Stimulated activated CD8-positive, alpha-beta memory T cell treated with anti-CD3 and anti-CD28 coated beads, Interleukin-12 subunit alpha, Interleukin-12 subunit beta, amount 100 ng/mL, for 1 hour (primary cell): ENCODE measurements at regions not wholly inside any gene's neighbourhood (a gene's known extent, or its start where the extent isn't known, plus 50 kb on each side); places are given as distances from the start of the nearest gene placed in this dataset.

Experiments used
- DNase-seq: peaks from one replicate; pipeline ENCODE4 v3.0.0-alpha.2; 2020; ENCODE audit warnings: low read depth

DNA sequence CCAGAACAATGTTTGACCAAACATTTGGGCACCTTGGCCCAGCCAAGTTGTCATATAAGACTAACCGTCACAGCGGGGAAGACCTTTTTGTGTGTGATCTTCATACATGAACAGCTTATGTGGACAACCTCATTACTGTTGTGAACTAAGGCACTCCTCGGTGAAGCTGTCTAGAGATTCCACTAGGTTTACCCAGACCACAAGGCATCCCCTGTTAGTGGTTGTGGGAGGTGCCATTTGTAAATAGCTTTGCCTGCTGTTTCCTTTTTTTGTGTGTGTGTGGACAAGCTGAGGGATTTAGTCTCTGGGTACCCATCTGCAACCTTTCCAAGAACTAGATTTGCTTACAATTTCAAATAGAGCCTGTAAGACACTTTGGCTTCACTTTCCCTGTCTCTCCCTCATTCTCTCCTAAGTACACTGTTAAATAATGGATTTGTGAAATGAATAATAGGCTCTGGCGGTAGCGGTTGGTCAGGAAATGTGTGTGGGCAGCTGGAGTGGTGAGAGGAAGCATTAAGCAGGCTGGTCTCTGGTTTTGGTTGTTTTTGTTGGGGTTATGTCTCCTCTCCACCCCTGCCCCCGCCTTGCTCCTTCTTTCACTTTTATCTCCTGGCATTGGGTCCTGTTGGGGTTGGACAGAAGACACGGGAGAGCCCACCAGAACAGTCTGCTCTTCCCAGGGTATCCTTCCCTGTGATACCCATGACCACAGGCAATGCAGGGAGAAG is 727.6 kb downstream of the VRK1 start:
- DNase-seq: no peak

DNA sequence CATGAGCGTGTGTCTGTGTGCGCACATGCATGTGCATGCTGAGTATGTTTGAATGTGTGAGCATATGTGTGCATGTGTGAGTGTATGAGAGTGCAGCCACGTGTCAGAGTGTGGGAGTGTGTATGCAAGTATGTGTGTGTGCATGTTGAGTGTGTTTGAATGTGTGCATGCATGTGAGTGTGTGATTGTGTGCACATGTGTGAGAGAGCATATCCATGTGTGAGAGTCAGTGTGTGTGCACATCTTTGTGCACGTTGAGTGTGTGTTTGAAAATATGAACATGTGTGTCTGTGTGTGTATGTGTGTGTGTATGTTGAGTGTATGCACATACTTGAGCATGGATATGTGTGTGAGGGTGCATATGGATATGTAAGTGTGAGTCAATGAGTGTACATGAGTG is 730.8 kb downstream of the VRK1 start:
- no peak for DNase-seq

DNA sequence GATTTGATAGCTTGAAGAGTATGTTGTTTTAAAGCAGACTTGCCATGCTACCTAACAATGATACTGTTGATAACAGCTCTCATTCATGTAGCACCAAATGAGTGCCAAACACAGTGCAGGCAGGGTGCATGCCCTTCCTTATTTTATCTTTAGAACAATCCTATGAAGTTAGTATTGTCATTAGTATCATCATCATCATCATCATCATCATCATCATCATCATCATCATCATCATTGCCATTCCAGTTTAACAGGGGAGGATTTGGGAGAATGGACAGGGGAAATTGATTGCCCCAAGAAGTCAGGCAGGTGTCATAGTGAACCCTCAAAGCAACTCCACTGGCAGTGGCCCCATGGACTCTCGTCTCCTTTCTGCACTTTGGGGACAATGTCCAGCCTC is 734.9 kb downstream of the VRK1 start:
- no peak for DNase-seq

DNA sequence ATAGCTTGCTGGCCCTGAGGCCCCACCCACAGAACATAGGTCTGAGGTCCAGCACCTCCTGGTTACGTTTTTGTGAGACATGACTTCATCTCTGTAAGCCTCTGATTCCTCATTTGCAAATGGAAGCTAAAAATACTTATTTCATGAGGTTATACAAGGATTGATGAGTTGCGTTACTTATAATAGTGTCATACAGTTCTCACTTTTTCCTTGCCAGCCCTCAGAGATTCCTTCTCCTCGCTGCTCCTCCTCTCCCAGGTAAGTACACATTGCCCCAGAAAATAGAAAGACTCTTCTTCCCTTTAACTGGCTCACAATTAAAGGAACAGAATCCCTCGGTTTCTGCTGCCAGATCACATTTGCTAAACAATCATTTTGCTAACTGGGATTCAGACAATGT is 739.2 kb downstream of the VRK1 start:
- DNase-seq: no peak

DNA sequence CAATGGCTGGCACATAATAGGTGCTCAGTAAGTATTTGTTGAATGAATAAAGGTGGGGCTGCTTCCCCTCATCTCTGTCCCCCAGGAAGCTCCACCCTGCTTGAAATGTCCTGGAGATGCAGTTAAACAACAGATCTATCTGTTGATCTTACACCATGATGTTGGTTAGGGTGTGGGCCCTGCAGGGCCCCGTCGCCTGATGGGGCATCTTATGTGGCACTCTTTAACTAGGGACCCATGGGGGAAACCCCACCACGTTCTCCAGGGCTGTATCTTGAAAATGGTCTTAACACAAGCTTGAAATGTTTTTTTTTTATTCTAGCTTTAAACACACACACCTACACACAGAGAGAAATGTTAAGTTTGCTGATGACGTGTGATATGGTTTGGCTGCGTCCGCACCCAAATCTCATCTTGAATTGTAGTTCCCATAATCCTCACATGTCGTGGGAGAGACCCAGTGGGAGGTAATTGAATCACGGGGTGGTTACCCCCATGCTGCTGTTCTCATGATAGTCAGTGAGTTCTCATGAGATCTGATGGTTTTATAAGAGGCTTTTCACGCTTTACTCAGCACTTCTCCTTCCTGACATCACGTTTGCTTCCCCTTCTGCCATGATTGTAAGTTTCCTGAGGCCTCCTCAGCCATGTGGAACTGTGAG is 741.7 kb downstream of the VRK1 start:
- DNase-seq: no peak

DNA sequence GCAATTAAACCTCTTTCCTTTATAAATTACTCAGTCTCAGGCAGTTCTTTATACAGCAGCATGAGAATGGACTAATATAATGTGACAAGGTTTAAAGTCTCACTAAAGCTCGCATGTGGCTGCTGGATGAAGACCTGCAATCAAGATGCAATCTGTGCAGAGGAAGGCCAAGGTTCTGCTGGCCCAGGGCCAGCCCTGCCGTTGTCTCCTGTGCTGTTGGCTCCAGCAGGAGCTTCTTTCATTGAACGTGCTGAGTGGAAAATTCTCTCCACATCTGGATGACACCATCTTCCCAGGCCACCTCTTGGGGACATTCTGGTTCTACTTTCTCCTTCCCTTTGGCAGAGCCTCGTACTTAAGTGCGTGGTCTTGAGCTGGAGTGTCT is 742.2 kb downstream of the VRK1 start:
- no peak for DNase-seq

DNA sequence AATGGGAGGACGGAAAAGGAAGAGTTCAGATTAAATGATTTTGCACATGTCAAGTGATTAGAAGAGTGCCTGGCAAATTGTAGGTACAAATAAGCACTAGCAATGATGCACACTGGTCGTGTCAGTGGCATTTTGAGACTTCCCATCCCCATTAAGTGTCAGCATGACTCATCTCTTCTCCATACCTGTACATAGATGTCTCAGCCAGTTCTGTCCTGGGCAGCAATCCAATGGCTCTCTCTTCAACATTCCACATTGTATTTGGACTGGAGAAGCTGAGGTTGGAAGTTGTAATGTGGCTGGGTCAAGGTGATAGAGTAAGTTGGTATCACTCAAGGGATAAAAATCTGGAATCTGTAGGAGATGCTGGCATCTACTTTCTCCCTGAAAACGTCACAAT is 742.7 kb downstream of the VRK1 start:
- no peak for DNase-seq

DNA sequence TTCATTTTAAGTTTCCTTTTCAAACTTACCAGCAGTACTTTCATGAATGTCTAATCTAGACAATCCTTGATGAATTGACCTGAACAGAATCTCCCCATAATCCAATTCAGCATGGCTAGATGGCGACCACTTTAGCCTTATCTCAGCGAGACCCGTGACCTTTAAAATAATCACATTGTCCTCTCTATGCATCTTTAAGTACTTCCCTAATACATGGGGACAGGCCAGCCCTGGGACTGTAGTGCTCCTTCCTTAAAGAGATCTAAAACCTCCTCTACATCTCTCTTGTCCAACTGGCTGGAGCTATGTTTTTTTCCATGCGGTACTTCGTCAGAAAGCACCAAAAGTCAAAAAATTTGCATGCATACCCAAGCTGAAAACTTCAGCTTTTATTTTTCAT is 746.0 kb downstream of the VRK1 start:
- no peak for DNase-seq

DNA sequence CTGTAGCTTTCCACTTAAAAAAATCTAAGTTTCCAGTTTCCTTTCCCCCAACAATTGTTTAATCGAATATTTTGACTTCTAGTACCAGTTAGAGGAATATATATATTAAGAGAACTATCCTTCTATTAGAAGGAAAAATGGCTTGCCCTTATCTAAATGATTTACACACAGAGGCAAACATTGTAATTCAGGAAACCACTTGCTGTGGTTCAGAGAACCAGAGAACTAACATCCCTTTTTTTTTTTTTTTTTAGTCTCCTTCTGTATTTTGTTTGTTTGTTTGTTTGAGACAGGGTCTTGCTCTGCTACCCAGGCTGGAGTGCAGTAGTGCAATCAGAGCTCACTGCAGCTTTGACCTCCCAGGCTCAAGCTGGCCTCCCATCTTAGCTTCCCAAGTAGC is 746.6 kb downstream of the VRK1 start:
- no peak for DNase-seq

DNA sequence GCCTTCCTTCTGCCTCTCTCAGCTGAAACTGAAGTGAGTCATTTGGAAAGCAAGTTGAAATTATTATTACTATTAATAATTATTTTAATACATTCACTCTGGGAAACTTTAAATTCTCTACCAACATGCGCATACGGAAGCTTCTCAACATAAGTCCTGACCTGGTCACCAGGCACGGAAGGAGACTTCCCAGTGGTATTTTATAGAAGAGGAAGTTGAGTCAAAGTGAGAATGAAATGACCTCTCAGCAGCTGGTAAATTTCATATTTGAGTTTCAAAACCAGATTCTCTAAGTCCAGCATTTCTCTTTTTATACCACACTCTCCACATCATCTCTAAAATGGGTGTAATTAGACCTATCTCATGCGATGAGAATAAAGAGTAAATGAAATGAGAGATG is 747.4 kb downstream of the VRK1 start:
- DNase-seq: no peak

DNA sequence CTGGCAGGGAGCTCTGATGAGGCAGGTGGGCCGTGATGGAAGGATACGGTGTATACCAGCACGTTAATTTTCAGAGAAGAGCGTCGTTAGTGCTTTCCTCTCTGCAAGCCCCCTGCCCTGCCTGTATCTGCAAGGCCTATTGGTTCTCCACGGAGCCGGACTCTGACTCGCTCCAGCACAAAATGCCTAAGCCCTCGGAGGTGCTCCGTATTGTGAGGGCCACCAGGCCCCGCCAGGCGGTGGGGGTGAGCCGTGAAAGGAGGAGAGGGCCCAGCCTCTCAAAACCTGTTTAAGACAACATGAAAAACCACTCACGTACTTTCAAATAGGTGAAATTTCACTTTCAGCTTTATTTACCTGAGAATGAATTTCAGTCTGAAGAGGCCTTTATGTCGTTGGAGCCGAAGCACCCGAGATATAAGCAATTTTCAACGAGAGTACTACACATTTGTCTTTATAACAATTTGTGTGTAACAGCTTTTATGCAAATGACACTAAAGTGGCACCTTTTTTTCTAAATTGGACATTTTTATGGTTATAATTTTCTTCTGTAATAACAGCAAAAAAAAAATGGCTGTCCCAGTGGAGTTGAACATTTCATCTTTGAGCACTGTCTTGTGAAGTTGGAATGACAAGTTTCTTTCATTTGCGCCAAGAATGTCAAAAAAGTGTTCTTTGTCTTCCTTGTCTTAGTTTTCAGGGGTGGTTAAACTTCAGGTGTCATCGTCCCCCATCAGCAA is 749.5 kb downstream of the VRK1 start:
- DNase-seq: no peak

DNA sequence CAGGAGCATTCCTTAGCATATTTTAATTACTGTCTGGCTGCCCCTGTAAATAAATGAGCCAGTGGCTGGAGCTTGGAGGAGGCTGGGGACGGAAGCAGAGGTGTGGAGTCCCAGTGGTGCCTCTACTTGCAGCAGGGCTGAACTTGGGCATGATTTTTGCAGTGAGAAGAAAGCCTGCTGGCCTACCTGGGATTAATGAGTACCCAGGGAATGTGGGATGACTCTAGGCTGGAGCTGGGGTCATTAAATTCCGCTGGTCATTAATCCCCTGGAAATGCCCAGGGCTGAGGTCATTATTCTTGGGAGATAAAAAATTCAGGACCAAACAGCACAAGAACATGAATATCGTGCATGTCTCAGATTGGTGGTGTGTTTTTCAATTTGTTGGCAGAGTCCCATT is 753.3 kb downstream of the VRK1 start:
- DNase-seq: no peak

DNA sequence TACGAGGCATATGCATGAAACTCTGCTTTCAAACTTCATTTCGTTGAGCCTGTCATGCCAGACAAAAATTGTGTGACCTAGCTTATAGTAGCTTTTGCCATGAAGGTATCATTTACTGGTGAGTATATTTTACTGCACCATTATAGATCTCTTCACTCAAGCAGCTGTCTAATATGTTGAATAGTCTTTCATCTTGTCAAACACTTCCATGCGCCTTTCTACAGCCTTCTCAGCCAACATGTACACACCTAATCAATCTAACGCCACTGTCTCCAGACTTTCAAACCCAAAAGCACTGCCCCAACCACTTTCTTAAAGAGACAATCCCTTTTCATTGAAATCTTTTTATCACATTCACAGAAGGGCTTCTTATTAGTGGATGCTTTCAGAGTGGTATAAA is 757.4 kb downstream of the VRK1 start:
- no peak for DNase-seq

DNA sequence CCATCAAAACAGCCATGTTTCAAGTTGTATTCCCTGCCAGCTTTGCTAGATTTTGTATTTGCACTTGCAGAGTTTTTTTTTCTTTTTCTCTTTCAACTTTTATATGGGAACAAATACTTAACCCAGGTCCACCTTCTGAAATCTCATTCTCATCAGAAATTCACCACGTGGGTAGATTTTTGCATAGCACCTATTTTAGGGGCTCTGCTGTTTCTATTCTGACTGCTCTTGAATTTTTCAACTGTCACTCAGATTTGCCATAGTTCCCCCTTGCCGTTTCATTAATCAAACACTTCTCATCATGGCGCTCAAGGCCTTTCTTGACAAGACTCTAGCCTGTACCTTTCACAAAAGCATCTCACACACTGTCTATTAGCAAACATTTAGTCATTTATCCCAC is 767.2 kb downstream of the VRK1 start:
- DNase-seq: no peak

DNA sequence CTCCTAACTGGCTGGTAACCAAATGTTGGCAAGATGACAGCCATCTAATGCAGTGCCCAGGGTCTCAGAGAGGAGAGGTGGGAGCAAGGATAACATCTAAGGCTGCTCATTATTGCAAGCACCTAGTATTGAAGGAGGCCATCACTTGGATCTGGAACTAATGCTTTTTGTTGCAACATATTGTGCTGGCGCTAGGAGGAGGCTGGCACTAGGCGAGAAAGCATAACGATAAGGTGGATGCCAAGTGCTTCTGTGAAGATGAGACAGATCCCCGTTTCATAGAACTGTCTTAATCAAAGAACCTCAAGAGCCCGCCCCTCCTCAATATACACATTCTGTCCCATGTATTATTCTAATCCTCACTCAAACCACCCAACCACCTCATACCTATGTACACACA is 774.0 kb downstream of the VRK1 start:
- DNase-seq: no peak

DNA sequence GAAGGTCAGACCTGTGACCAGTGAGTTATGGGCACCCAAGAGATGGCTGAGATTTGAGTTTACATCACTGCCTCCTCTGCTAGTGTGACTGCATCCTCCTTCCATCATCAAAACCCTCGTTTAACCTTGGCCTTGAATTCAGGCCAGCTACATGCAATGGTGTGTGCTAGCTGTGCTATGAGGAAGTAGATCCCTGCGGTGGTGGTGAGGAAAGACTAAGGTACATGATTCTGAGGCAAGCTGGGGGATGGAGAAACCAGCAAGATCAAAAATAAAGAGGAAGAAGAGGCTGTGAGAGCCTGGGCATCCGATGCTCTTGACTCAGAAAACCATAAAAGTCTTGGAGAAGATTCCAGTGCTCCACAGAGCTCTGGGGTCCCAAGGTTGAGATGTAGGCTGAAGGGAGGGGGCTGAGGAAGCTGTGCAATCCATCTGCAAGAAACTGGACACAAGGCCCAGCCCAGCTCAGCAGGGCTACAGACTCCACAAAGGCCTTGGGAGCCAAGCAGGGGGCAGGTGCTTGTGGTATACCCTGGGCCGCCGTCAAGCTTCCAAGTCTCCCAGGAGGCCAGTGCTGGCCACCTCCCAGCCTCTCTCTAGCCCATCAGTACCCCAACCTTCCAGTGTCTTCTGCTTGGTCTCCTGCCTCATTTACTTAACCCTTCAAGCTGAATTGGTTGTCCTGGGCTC is 774.8 kb downstream of the VRK1 start:
- DNase-seq: no peak

DNA sequence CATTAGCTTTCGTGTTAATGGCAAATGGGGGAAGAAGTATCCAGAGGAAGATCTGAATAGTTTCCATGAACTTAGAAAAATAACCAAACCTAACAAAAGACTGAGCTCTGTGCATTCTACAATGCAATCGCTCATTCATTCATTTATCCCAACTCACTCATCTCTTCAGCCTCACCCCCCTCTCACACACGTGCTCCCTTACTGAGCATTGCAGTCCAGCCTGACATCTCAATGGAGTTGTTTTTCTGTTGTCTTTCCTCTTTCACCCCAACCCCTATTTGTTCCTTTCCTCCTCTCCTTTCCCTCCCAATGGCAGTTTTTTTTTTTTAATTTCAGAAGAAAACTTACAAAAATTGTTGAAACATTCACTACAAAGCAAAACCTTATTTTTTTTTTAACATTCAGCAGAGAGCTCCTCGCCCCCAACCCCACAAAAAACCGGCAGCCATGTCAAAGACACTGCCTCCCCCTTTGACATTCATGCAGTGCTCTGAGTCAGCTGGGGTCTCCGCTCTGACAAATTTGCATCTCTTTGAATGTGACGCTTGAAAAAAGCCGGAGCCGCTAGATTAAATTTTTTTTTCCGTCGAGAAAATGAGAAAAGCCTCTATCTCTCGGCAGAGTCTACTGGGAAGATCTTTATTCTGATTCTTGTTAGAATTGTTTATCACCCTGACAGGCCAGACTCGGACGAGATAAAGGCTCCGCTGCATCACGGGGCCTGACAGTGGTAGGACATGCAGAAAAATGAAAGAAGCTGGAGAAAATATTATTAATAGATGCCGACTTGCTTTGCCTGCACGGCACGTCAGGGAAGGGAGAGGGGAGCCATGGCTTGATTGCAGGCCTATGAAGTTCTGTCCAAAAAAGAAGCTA is 775.6 kb downstream of the VRK1 start:
- no peak for DNase-seq

DNA sequence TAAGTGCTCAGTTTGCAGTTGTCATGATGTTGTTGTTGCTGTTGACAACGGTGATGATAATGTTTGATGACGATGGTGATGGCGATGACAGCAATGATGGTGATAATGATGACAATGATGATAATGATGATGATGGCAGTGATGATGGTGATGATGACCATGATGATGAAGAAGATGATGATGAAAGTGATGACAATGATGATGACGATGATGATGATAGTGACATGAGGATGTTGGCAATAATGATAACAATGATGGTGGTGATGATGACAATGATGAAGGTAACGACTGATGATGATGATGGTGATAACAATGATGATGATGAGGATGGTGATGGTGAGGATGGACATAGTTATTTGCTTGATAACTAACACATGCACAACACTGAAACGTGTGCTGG is 778.5 kb downstream of the VRK1 start:
- no peak for DNase-seq

DNA sequence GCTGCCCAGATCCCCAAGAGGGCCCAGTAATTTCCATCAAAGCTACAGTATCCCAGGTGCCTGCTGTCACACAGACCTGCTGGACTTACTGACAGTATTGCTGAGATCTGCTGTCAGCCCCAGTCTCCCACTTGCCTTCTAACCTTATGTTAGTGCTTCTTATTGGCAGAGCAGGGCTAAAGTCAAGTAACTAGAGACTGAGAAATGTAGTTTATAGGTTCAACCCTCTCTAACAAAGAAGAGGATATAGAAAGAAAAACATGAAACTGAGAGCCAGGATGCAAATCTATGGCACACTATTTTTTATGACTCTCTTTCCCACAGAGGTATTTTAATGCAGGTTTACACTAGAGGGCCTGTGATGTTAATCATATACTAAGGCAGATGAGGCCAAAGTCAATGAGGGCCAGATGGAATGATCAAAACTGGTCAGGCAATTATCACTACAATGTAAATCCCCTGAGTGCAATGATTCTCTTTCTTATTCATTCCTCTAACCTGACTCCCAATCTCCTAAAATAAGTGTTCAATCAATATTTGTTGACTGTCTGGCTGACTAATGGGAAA is 781.9 kb downstream of the VRK1 start:
- no peak for DNase-seq

DNA sequence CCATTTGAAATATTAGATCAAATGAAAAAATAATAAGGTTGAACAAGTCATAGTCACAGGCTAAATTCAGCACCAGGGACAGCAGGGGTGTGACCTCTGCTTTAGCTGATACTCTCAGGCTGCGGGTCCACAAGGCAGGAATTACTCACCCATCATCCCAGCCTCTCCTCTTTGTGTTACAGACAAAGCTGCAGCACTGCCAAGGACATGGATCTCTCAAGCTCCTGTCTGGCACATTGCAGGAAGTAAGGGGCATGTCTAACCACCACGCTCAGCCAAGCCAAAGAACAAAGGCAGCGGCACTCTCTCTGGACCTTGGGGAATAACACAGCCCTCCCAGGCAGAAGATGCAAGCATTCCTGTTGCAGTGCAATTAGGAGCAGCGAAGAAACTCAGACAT is 783.8 kb downstream of the VRK1 start:
- DNase-seq: no peak

DNA sequence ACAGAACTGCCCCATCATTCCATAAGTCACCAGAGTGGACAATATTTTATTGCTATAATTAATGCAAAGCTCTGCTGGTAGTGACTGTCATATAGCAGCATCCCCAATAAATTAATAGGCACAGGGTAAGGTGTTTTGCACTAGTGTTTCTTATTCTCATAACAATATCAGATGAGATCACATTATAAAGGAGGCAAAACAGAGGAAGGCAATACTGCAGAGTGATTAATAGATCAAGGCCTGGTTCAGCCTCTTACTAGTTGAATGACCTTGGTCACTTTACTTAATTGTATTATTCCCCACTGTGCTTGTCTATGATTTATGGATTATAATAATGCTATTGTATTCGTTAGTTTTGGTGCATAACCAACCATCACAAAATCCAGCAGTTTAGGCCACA is 784.8 kb downstream of the VRK1 start:
- no peak for DNase-seq

DNA sequence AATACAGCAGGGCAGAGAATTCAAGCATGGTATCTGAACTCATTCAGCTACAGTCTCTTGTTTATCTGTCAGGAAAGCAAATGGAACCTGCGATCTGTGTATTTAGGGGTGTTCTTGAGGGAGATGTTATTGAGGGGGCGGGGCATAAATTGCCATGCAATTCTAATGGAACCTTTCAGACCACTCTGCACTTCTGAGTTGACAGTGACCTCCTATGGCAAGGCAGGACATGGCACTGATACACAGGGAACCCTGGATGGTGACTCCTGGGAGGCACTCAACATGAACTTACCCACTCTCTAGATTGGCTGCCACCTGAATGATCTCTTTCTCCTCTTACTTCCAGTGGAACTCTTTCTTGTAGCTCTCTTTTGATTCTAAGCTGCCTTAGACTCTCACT is 787.3 kb downstream of the VRK1 start:
- DNase-seq: no peak
